GM23248 (cell line): ENCODE measurements at regions not wholly inside any gene's neighbourhood (a gene's known extent, or its start where the extent isn't known, plus 50 kb on each side); places are given as distances from the start of the nearest gene placed in this dataset.

Source experiments
- DNase-seq: peaks from one replicate; pipeline ENCODE4 v3.0.0-alpha.2; 2015
- H2AFZ ChIP-seq: fragments of 200-600 bp; sonication (generic); 2 replicates; pipeline ENCODE4 v1.6.1; 2016; ENCODE audit warnings: antibody characterized with exemption
- H3F3A ChIP-seq: fragments of 200-600 bp; sonication (generic); 2 replicates; pipeline ENCODE4 v1.6.1; 2016; ENCODE audit warnings: mild to moderate bottlenecking, antibody characterized with exemption, mixed run types; ENCODE audit not compliant: insufficient read depth
- H3K27ac ChIP-seq: fragments of 200-600 bp; sonication (generic); 2 replicates; pipeline ENCODE4 v1.5.1; 2016; ENCODE audit warnings: mild to moderate bottlenecking
- H3K27me3 ChIP-seq: fragments of 200-600 bp; sonication (generic); replicated peaks from 2 replicates; pipeline ENCODE4 v1.6.1; 2016; ENCODE audit warnings: mild to moderate bottlenecking; ENCODE audit not compliant: insufficient read depth
- H3K36me3 ChIP-seq: fragments of 200-600 bp; sonication (generic); 2 replicates; pipeline ENCODE4 v1.6.1; 2016; ENCODE audit warnings: low read depth, mild to moderate bottlenecking
- H3K4me1 ChIP-seq: fragments of 200-600 bp; sonication (generic); 2 replicates; pipeline ENCODE4 v1.6.1; 2016; ENCODE audit warnings: mild to moderate bottlenecking; ENCODE audit not compliant: insufficient read depth
- H3K4me2 ChIP-seq: fragments of 200-600 bp; sonication (generic); one replicate; pipeline ENCODE4 v1.6.1; 2016; ENCODE audit warnings: mild to moderate bottlenecking; ENCODE audit not compliant: unreplicated experiment
- H3K4me3 ChIP-seq: fragments of 200-600 bp; sonication (generic); 2 replicates; pipeline ENCODE4 v1.5.1; 2016; ENCODE audit warnings: mild to moderate bottlenecking
- H3K79me2 ChIP-seq: fragments of 200-600 bp; sonication (generic); 2 replicates; pipeline ENCODE4 v1.6.1; 2016; ENCODE audit warnings: mild to moderate bottlenecking; ENCODE audit not compliant: insufficient read depth
- H3K9ac ChIP-seq: fragments of 200-600 bp; sonication (generic); 2 replicates; pipeline ENCODE4 v1.6.1; 2016; ENCODE audit warnings: mild to moderate bottlenecking
- H3K9me2 ChIP-seq: fragments of 200-600 bp; sonication (generic); 2 replicates; pipeline ENCODE4 v1.6.1; 2016; ENCODE audit warnings: mixed run types, mild to moderate bottlenecking, moderate library complexity; ENCODE audit not compliant: insufficient read depth
- H3K9me3 ChIP-seq: fragments of 200-600 bp; sonication (generic); one replicate; pipeline ENCODE4 v1.6.1; 2017; ENCODE audit warnings: low read depth
- H4K20me1 ChIP-seq: fragments of 200-600 bp; sonication (generic); 2 replicates; pipeline ENCODE4 v1.6.0; 2016; ENCODE audit not compliant: insufficient read depth
- EZH2 ChIP-seq: fragments of 200-600 bp; sonication (generic); IDR thresholded peaks from 2 replicates; pipeline ENCODE4 v1.6.1; 2018; ENCODE audit warnings: antibody characterized with exemption, mild to moderate bottlenecking; ENCODE audit not compliant: insufficient read depth, poor library complexity, severe bottlenecking
- EZH2phosphoT487 ChIP-seq: fragments of 200-600 bp; sonication (generic); IDR thresholded peaks from 2 replicates; pipeline ENCODE4 v1.6.1; 2018; ENCODE audit warnings: antibody characterized with exemption, moderate library complexity, mild to moderate bottlenecking, low read depth; ENCODE audit not compliant: insufficient read depth
- WGBS, 2 experiments: methylation state at CpG; one replicate each; pipeline ENCODE4 v1.1.6; 2015 to 2017; ENCODE audit warnings: low lambda C conversion rate in 2 of 2, low coverage in 1 of 2; ENCODE audit errors: missing lambda C conversion rate in 2 of 2; 5-methylcytosine and 5-hydroxymethylcytosine counted together
- in situ Hi-C: fragments of 300-500 bp; cut with MboI; formaldehyde crosslinking; loops from 2 replicates; pipeline ENCODE4 v1.15.0; 2020

DNA sequence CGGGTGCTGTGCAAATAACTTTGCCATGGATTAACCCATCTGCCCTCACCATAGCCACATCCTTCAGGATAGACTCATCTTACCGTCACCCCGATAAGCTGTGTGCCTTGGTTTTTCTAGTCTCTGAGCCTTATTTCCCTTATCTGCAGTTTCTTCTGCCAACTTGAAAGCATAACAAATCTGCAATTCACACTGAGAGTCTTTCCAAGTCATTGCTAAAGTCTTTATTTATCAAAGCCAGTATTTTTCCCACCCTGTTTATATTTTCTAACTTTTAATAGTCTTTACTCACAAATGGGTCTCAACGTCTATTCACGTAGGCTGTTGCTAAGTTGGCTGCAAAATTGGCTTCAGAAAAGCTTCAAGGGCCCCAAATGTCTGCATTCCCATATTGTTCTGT lies 61.6 kb upstream of the SUCLG2 start:
- Histone ChIP-seq H3K4me1 (no peaks in the 10 kb centered on the region), H3K79me2 (no peaks in the 10 kb centered on the region), H3K36me3 (no peaks in the 10 kb centered on the region), H3K4me3 (no peak overlapping the region), H3K9ac (no peak overlapping the region), H3K27ac (no peak overlapping the region), H3K27me3 (no peaks in the 10 kb centered on the region), H2AFZ (no peak overlapping the region), H3F3A (no peaks in the 10 kb centered on the region), H4K20me1 (no peaks in the 10 kb centered on the region), H3K4me2 (no peak overlapping the region), H3K9me2 (no peaks in the 10 kb centered on the region), H3K9me3 (no peaks in the 10 kb centered on the region)
- WGBS, 2 experiments: 88 to 93% methylated on average over 5 of the region's 5 CpGs
- DNase-seq: no peak
- TF ChIP-seq EZH2 (no peak), EZH2phosphoT487 (no peak)
- in situ Hi-C loops: no loop called here

- H3K79me2 ChIP-seq: no peaks in the 10 kb centered on the region
- H3K9me2 ChIP-seq: no peaks in the 10 kb centered on the region
- TF ChIP-seq EZH2 (no peak), EZH2phosphoT487 (no peak)
- WGBS, 2 experiments: 58 to 65% methylated on average over 3 of the region's 3 CpGs
- no peak overlapping the region for H3K27ac ChIP-seq
- no peaks in the 10 kb centered on the region for H3K27me3 ChIP-seq
- H3K4me2 ChIP-seq: no peak overlapping the region
- H3K4me1 ChIP-seq: no peaks in the 10 kb centered on the region
- no peak overlapping the region for H2AFZ ChIP-seq
- H4K20me1 ChIP-seq: no peaks in the 10 kb centered on the region
- no peaks in the 10 kb centered on the region for H3K9me3 ChIP-seq
- no peak for DNase-seq
- H3K9ac ChIP-seq: no peak overlapping the region
- no peaks in the 10 kb centered on the region for H3F3A ChIP-seq
- in situ Hi-C loops: no loop called here
- no peak overlapping the region for H3K4me3 ChIP-seq
- no peaks in the 10 kb centered on the region for H3K36me3 ChIP-seq
Observed at GRCh38 chr3:67713764-67714469, 59.5 kb upstream of the SUCLG2 start.

DNA sequence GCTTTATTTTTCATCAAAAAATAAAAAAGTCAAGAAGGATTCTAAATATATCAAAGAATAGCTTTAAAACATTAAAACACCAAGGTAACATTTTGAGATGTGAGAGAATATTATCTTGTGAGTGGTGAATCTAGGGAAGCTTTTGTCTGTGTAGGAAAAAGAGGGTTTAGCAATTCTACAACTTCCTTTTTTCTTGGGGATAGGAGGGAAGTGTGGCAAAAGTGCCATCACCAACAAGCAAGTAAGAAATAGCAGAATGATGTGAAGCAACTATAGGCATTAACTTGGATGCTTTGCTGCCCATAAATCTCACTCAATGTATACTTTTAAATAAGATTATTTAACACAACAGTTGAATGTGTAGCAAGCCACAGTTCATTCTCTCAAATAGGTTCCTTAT lies 57.8 kb upstream of the SUCLG2 start:
- H3K9ac ChIP-seq: no peak overlapping the region
- H3K4me3 ChIP-seq: no peak overlapping the region
- no peak overlapping the region for H3K27ac ChIP-seq
- no peaks in the 10 kb centered on the region for H3K9me3 ChIP-seq
- H3K4me2 ChIP-seq: no peak overlapping the region
- no peaks in the 10 kb centered on the region for H3K9me2 ChIP-seq
- no peak overlapping the region for H2AFZ ChIP-seq
- no peaks in the 10 kb centered on the region for H3K36me3 ChIP-seq
- no peaks in the 10 kb centered on the region for H3K27me3 ChIP-seq
- no peak for TF ChIP-seq EZH2
- no peak for TF ChIP-seq EZH2phosphoT487
- H3F3A ChIP-seq: no peaks in the 10 kb centered on the region
- no peaks in the 10 kb centered on the region for H4K20me1 ChIP-seq
- in situ Hi-C loops: no loop called here
- H3K4me1 ChIP-seq: no peaks in the 10 kb centered on the region
- H3K79me2 ChIP-seq: no peaks in the 10 kb centered on the region
- no peak for DNase-seq

GRCh38 chr3:67710396-67710795 lies 56.0 kb upstream of the SUCLG2 start:
- no peak overlapping the region for H3K4me3 ChIP-seq
- no peak overlapping the region for H2AFZ ChIP-seq
- H3K4me2 ChIP-seq: no peak overlapping the region
- H3K27me3 ChIP-seq: no peaks in the 10 kb centered on the region
- H3F3A ChIP-seq: no peaks in the 10 kb centered on the region
- H3K9me3 ChIP-seq: no peaks in the 10 kb centered on the region
- no peak overlapping the region for H3K27ac ChIP-seq
- no peaks in the 10 kb centered on the region for H4K20me1 ChIP-seq
- no peak for DNase-seq
- TF ChIP-seq EZH2phosphoT487 (no peak), EZH2 (no peak)
- H3K9me2 ChIP-seq: no peaks in the 10 kb centered on the region
- no peak overlapping the region for H3K9ac ChIP-seq
- H3K36me3 ChIP-seq: no peaks in the 10 kb centered on the region
- H3K4me1 ChIP-seq: no peaks in the 10 kb centered on the region
- no peaks in the 10 kb centered on the region for H3K79me2 ChIP-seq
- in situ Hi-C loops: no loop called here

GRCh38 chr3:67706934-67707333 lies 52.5 kb upstream of the SUCLG2 start:
- H3K36me3 ChIP-seq: no peaks in the 10 kb centered on the region
- H3K9me3 ChIP-seq: no peaks in the 10 kb centered on the region
- WGBS, 2 experiments: 70 to 72% methylated on average over 4 of the region's 4 CpGs
- no peak for TF ChIP-seq EZH2
- no peak for TF ChIP-seq EZH2phosphoT487
- H3K9me2 ChIP-seq: no peaks in the 10 kb centered on the region
- H3K4me1 ChIP-seq: no peaks in the 10 kb centered on the region
- no peaks in the 10 kb centered on the region for H3K79me2 ChIP-seq
- H3K4me3 ChIP-seq: no peak overlapping the region
- in situ Hi-C loops: no loop called here
- no peak overlapping the region for H2AFZ ChIP-seq
- H4K20me1 ChIP-seq: no peaks in the 10 kb centered on the region
- DNase-seq: no peak
- no peak overlapping the region for H3K4me2 ChIP-seq
- no peak overlapping the region for H3K27ac ChIP-seq
- no peaks in the 10 kb centered on the region for H3K27me3 ChIP-seq
- no peak overlapping the region for H3K9ac ChIP-seq
- no peaks in the 10 kb centered on the region for H3F3A ChIP-seq
